ENCODE measurements at regions not wholly inside any gene's neighbourhood (a gene's known extent, or its start where the extent isn't known, plus 50 kb on each side); places are given as distances from the start of the nearest gene placed in this dataset.
A peak's percentile ranks its signal among the peaks of the same experiment; 100 is the strongest.

DNA sequence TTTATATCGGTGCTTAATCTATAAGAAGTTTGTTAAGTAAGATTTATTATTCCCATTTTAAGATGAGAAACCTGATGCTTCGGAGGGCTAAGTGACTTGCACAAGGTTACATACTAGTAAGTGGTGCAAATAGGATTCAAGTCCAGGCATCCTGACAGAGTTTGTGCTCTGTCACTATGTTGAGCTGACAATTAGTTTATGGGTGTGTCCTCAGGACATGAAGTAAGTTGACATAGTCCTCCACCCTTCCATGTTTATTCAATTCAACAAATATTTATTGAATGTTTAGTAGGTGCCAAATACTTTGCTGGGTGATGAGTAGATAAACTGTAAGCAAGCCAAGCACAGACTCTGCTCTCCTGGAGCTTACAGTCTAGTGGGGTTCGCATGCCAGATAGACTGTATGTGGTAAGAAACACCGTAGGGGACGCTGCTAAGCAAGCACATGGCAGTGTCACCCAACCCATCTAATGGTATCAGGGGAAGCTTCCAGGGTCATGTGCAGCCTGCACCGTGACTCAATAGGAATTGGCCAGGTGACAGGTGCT is 342.7 kb upstream of the SATB1 start:
- TF ChIP-seq, protein P1, sequence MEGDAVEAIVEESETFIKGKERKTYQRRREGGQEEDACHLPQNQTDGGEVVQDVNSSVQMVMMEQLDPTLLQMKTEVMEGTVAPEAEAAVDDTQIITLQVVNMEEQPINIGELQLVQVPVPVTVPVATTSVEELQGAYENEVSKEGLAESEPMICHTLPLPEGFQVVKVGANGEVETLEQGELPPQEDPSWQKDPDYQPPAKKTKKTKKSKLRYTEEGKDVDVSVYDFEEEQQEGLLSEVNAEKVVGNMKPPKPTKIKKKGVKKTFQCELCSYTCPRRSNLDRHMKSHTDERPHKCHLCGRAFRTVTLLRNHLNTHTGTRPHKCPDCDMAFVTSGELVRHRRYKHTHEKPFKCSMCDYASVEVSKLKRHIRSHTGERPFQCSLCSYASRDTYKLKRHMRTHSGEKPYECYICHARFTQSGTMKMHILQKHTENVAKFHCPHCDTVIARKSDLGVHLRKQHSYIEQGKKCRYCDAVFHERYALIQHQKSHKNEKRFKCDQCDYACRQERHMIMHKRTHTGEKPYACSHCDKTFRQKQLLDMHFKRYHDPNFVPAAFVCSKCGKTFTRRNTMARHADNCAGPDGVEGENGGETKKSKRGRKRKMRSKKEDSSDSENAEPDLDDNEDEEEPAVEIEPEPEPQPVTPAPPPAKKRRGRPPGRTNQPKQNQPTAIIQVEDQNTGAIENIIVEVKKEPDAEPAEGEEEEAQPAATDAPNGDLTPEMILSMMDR (conservative IDR thresholded peaks at IDR 0.05; ENCODE audit: low read depth, low read length): no peak
- H3K4me3 ChIP-seq (ENCODE audit: low read depth, low read length): no peak overlapping the region
- DNase-seq (ENCODE audit: low read depth): no peak

- no peak overlapping the region for H3K4me3 ChIP-seq (ENCODE audit: low read depth, low read length)
- TF ChIP-seq, protein P1 (conservative IDR thresholded peaks at IDR 0.05; ENCODE audit: low read depth, low read length): no peak
- DNase-seq (ENCODE audit: low read depth): no peak
Observed at GRCh38 chr3:18766974-18767373, 341.8 kb upstream of the SATB1 start.

DNA sequence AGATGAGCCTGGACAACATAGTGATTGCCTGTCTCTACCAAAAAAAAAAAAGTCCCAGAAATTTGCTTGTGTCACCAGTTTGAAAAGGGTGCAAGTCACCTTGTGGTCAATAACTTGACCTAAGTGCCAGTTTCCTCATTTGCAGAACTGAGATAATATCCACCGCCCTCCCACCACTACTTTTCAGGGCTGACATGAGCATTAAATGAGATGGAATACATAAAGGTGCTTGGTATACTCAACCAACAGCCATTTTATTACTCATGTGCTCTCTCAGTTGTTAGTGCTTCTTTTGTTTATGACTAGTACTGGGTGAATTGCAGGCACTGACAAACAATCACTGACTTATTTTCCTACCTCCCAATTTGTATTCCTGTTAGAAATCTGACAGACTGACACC is 340.5 kb upstream of the SATB1 start:
- TF ChIP-seq, protein P1 (conservative IDR thresholded peaks at IDR 0.05; ENCODE audit: low read depth, low read length): no peak
- DNase-seq (ENCODE audit: low read depth): no peak
- H3K4me3 ChIP-seq (ENCODE audit: low read depth, low read length): no peak overlapping the region

DNA sequence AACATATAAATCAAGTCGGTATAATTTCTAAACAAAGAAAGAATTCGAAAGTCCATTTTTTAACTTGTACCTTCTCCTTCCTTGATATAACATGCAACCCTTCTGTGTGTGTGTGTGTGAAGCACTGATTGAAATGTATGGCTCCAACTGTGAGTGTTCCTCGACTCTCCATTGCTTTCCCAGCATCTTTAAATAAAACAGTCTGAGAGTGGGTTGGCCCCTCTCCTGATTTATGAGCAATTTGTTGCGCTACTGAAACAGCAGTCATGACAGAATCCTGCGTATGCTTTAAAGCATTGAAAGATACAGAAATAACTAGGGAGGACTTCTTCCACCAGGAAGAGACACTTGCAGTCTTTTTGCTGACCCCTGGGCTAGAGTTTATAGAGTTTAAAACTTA is 340.0 kb upstream of the SATB1 start:
- TF ChIP-seq, protein P1 (conservative IDR thresholded peaks at IDR 0.05; ENCODE audit: low read depth, low read length): no peak
- no peak overlapping the region for H3K4me3 ChIP-seq (ENCODE audit: low read depth, low read length)
- DNase-seq (ENCODE audit: low read depth): no peak

GRCh38 chr3:18761530-18761929 is 336.4 kb upstream of the SATB1 start:
- TF ChIP-seq, protein P1 (conservative IDR thresholded peaks at IDR 0.05; ENCODE audit: low read depth, low read length): no peak
- DNase-seq (ENCODE audit: low read depth): no peak
- no peak overlapping the region for H3K4me3 ChIP-seq (ENCODE audit: low read depth, low read length)

- H3K4me3 ChIP-seq (ENCODE audit: low read depth, low read length): no peak overlapping the region
- DNase-seq (ENCODE audit: low read depth): peak; percentile 0
- TF ChIP-seq, protein P1 (conservative IDR thresholded peaks at IDR 0.05; ENCODE audit: low read depth, low read length): no peak
Observed at GRCh38 chr3:18758047-18758704, 333.0 kb upstream of the SATB1 start.

- no peak overlapping the region for H3K4me3 ChIP-seq (ENCODE audit: low read depth, low read length)
- TF ChIP-seq, protein P1 (conservative IDR thresholded peaks at IDR 0.05; ENCODE audit: low read depth, low read length): no peak
- no peak for DNase-seq (ENCODE audit: low read depth)
Observed at GRCh38 chr3:18757476-18757875, 332.3 kb upstream of the SATB1 start.

Data from choroid plexus epithelial cell (primary cell).